Left lung (tissue), 4 donors: ENCODE measurements at regions not wholly inside any gene's neighbourhood (a gene's known extent, or its start where the extent isn't known, plus 50 kb on each side); places are given as distances from the start of the nearest gene placed in this dataset.

ENCODE experiments used
- ATAC-seq: fragments of 200-7000 bp; cut with Tn5 transposase; one replicate; pipeline ENCODE4 v1.9.1; 2020; ENCODE audit warnings: moderate library complexity
- DNase-seq, 4 donors: peaks; one replicate each; pipeline ENCODE4 v3.0.0-alpha.2; 2013 to 2020
- H3K27ac ChIP-seq, 2 donors: fragments of 200-600 bp; sonication (generic) in 1 of 2; one replicate each; pipeline versions ENCODE4 v1.5.0 to v1.8.0; 2020 to 2021
- H3K27me3 ChIP-seq, 2 donors: fragments of 200-600 bp; sonication (generic) in 1 of 2; one replicate each; pipeline versions ENCODE4 v1.5.0 to v1.8.0; 2020 to 2021
- H3K36me3 ChIP-seq, 2 donors: fragments of 200-600 bp; sonication (generic) in 1 of 2; one replicate each; pipeline versions ENCODE4 v1.5.0 to v1.8.0; 2020 to 2021
- H3K4me1 ChIP-seq, 2 donors: fragments of 200-600 bp; one replicate each; pipeline ENCODE4 v1.8.0; 2021
- H3K4me3 ChIP-seq, 2 donors: fragments of 200-600 bp; sonication (generic) in 1 of 2; one replicate each; pipeline versions ENCODE4 v1.5.0 to v1.8.0; 2020 to 2021; ENCODE audit warnings: mild to moderate bottlenecking in 1 of 2
- H3K9me3 ChIP-seq, 2 donors: fragments of 200-600 bp; sonication (generic) in 1 of 2; one replicate each; pipeline versions ENCODE4 v1.5.0 to v1.8.0; 2020 to 2021
- intact Hi-C, 2 donors: fragments of 100-400 bp; cut with DNase I; formaldehyde crosslinking; loops; one replicate each; pipeline versions ENCODE4 v1.11.2 to v1.14.2; 2022
- TF ChIP-seq, protein P1 (sequence below), 2 donors: fragments of 200-600 bp; sonication (generic) in 1 of 2; IDR thresholded peaks; one replicate each; pipeline versions ENCODE4 v1.5.0 to v1.8.0; 2021; ENCODE audit warnings: antibody characterized with exemption in 2 of 2
- donor health status: DM: no; HTN: yes; CAD: no.
- donor health status: DM: no; HTN: no; CAD: no.

GRCh38 chr5:128014578-128014977, 69.0 kb upstream of the SLC12A2 start:
- TF ChIP-seq, protein P1, sequence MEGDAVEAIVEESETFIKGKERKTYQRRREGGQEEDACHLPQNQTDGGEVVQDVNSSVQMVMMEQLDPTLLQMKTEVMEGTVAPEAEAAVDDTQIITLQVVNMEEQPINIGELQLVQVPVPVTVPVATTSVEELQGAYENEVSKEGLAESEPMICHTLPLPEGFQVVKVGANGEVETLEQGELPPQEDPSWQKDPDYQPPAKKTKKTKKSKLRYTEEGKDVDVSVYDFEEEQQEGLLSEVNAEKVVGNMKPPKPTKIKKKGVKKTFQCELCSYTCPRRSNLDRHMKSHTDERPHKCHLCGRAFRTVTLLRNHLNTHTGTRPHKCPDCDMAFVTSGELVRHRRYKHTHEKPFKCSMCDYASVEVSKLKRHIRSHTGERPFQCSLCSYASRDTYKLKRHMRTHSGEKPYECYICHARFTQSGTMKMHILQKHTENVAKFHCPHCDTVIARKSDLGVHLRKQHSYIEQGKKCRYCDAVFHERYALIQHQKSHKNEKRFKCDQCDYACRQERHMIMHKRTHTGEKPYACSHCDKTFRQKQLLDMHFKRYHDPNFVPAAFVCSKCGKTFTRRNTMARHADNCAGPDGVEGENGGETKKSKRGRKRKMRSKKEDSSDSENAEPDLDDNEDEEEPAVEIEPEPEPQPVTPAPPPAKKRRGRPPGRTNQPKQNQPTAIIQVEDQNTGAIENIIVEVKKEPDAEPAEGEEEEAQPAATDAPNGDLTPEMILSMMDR (IDR thresholded peaks at IDR 0.05), result no peak
- no peak overlapping the region for H3K27ac ChIP-seq
- no peaks in the 10 kb centered on the region for H3K27me3 ChIP-seq
- intact Hi-C loops, result no loop called here
- DNase-seq (peak in 1 of 4 donors; percentile 4), ATAC-seq (no peak)
- H3K4me3 ChIP-seq, result no peak overlapping the region
- no peaks in the 10 kb centered on the region for H3K36me3 ChIP-seq
- no peaks in the 10 kb centered on the region for H3K4me1 ChIP-seq
- H3K9me3 ChIP-seq, result no peaks in the 10 kb centered on the region

- H3K27me3 ChIP-seq, result no peaks in the 10 kb centered on the region
- H3K4me3 ChIP-seq, result no peak overlapping the region
- intact Hi-C loops, result no loop called here
- no peaks in the 10 kb centered on the region for H3K36me3 ChIP-seq
- TF ChIP-seq, protein P1 (IDR thresholded peaks at IDR 0.05), result no peak
- H3K27ac ChIP-seq, result no peak overlapping the region
- no peak for ATAC-seq
- H3K9me3 ChIP-seq, result no peaks in the 10 kb centered on the region
- no peaks in the 10 kb centered on the region for H3K4me1 ChIP-seq
- no peak for DNase-seq
Observed at GRCh38 chr5:128015478-128015877, 68.1 kb upstream of the SLC12A2 start.

DNA sequence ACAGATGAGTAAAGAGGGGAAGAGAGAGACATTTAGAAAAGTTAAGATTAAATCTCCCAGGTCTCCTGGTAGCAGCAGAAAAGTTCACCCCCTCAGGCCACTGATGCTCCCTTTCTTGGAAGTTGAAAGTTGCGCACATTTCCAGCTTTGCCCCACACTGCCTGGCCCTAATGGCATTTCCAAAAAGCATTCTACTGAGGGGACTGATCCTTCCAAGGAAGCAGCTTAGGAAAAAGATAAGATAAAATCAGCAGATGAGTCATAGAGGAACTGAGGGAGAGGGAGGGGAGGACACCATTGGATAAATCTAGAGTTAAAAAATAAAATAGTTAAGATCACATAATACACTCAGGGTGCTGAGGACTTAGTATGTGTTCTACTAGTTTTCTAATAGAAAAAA, 67.6 kb upstream of the SLC12A2 start:
- no peaks in the 10 kb centered on the region for H3K4me1 ChIP-seq
- ATAC-seq (no peak), DNase-seq (no peak)
- TF ChIP-seq, protein P1 (IDR thresholded peaks at IDR 0.05), result no peak
- H3K9me3 ChIP-seq, result no peaks in the 10 kb centered on the region
- H3K36me3 ChIP-seq, result no peaks in the 10 kb centered on the region
- no peak overlapping the region for H3K27ac ChIP-seq
- no peak overlapping the region for H3K4me3 ChIP-seq
- intact Hi-C loops, result no loop called here
- no peaks in the 10 kb centered on the region for H3K27me3 ChIP-seq

DNA sequence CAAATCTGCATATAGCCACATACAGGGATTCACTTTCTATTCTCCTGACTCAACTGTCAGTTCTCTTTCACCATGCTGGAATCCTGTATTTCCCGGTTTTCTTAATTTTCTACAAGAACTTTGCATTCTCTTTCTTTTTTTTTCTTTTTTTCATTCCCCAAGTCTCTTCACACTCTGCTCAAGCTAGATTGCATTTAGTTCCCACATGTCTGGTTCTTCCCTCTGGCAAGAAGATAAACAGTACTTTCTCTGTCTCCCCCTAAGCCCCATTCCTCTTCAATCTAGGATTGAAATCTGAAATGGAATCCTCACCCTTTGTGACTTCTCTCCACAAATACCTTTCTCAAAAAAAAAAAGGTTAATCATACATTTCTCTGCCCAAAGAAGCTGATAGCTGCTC, 64.2 kb upstream of the SLC12A2 start:
- no peak overlapping the region for H3K4me3 ChIP-seq
- ATAC-seq (no peak), DNase-seq (no peak)
- TF ChIP-seq, protein P1 (IDR thresholded peaks at IDR 0.05), result no peak
- H3K4me1 ChIP-seq, result no peaks in the 10 kb centered on the region
- peaks cover 0 to 5% of the 10 kb centered on the region in 2 donors for H3K36me3 ChIP-seq
- no peak overlapping the region for H3K27ac ChIP-seq
- H3K27me3 ChIP-seq, result no peaks in the 10 kb centered on the region
- intact Hi-C loops, result no loop called here
- H3K9me3 ChIP-seq, result no peaks in the 10 kb centered on the region

DNA sequence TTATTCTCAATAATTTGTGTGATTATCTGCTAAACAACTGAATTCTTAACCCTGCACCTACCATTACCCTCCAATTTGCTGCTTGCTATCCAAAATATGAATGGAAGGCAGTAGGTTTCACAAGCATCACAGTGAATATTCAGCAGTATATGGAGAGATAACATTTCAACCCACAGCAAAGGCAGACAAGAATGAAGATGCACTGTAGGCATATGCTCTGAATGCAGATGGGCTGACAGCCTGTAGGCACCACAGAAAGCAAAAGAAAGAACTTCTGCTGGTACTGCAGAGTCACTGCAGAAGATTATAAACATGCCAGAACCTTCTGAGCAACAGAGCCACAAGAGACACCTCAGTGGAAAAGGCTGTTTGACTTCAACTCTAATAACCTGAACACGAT, 63.6 kb upstream of the SLC12A2 start:
- Histone ChIP-seq H3K4me1 (no peaks in the 10 kb centered on the region), H3K27ac (no peak overlapping the region), H3K27me3 (no peaks in the 10 kb centered on the region), H3K36me3 (peaks cover 0 to 5% of the 10 kb centered on the region in 2 donors), H3K4me3 (no peak overlapping the region), H3K9me3 (no peaks in the 10 kb centered on the region)
- no peak for DNase-seq
- intact Hi-C loops, result no loop called here
- TF ChIP-seq, protein P1 (IDR thresholded peaks at IDR 0.05), result no peak
- no peak for ATAC-seq
